H1 (cell line): ENCODE measurements at regions not wholly inside any gene's neighbourhood (a gene's known extent, or its start where the extent isn't known, plus 50 kb on each side); places are given as distances from the start of the nearest gene placed in this dataset.

Experiments used
- CBX5 ChIP-seq: fragments of 300-800, 300-1000 bp; sonication (generic); IDR thresholded peaks from 2 replicates; pipeline ENCODE4 v1.7.1; 2016; ENCODE audit warnings: antibody characterized with exemption, low read length, low read depth
- CBX8 ChIP-seq: fragments of 300-800, 300-1000 bp; sonication (generic); IDR thresholded peaks from 2 replicates; pipeline ENCODE4 v1.7.1; 2016; ENCODE audit warnings: low read depth, low read length, borderline replicate concordance
- CHD2 ChIP-seq: IDR thresholded peaks from 2 replicates; pipeline ENCODE4 v1.6.1; 2012; ENCODE audit warnings: low read length, improper control_type of control experiment
- CTBP2 ChIP-seq: IDR thresholded peaks from 2 replicates; pipeline ENCODE4 v1.7.0; 2011; ENCODE audit warnings: borderline replicate concordance, mild to moderate bottlenecking, moderate library complexity, mixed read lengths, low read length; ENCODE audit not compliant: insufficient read depth, insufficient read length
- GTF2F1 ChIP-seq: IDR thresholded peaks from 2 replicates; pipeline ENCODE4 v1.6.1; 2012; ENCODE audit warnings: low read depth, low read length, improper control_type of control experiment, borderline replicate concordance
- PHF8 ChIP-seq: fragments of 200-600 bp; sonication (generic); conservative IDR thresholded peaks from 2 replicates; pipeline ENCODE4 v1.7.1; 2012; ENCODE audit warnings: low read depth, mild to moderate bottlenecking, inconsistent platforms, low read length, moderate library complexity
- TCF12 ChIP-seq: IDR thresholded peaks from 2 replicates; pipeline ENCODE4 v1.6.1; 2011; ENCODE audit warnings: low read depth, mild to moderate bottlenecking, low read length
- TF ChIP-seq, protein P1 (sequence below): IDR thresholded peaks from 2 replicates; pipeline ENCODE4 v1.6.1; 2011; ENCODE audit warnings: low read depth, mild to moderate bottlenecking, low read length; ENCODE audit not compliant: insufficient read depth
- TF ChIP-seq, protein P2 (sequence below): IDR thresholded peaks from 2 replicates; pipeline ENCODE4 v1.6.1; 2012; ENCODE audit warnings: inconsistent platforms

DNA sequence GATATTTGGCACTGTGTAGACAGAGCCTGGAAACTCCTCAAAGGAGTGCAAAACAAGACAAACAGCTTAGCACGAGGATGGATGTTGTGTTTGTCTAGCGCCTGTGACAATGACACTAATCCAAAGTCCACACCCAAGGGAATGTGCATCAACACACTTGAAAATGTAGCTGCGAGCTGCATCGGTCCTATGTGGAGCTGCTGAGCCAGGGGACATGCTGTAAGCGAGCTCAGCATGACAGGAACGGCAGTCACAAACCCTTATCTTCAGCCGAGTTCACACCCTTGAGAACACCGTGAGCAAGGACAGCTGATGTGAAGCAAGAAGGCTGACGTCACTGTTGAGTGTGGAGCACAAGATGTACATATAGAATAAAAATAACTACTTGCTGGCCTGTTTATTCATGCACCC is 684.3 kb downstream of the QKI start (continued):
- TF ChIP-seq GTF2F1, result no peak
- no peak for TF ChIP-seq CTBP2
- no peak for TF ChIP-seq PHF8
- TF ChIP-seq, protein P1, sequence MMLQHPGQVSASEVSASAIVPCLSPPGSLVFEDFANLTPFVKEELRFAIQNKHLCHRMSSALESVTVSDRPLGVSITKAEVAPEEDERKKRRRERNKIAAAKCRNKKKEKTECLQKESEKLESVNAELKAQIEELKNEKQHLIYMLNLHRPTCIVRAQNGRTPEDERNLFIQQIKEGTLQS, result no peak
- TF ChIP-seq, protein P2, sequence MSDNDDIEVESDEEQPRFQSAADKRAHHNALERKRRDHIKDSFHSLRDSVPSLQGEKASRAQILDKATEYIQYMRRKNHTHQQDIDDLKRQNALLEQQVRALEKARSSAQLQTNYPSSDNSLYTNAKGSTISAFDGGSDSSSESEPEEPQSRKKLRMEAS, result no peak
- TF ChIP-seq CBX8, result no peak
- no peak for TF ChIP-seq TCF12
- TF ChIP-seq CBX5, result no peak
- TF ChIP-seq CHD2, result no peak
